Brain microvascular endothelial cell (primary cell): ENCODE measurements at regions not wholly inside any gene's neighbourhood (a gene's known extent, or its start where the extent isn't known, plus 50 kb on each side); places are given as distances from the start of the nearest gene placed in this dataset.

Experiments used
- DNase-seq: peaks from one replicate; pipeline ENCODE4 v3.0.0-alpha.2; 2020
- H3K27ac ChIP-seq: fragments of 250-450 bp; sonication (Bioruptor Pico); 2 replicates; pipeline ENCODE4 v1.5.1; 2020; ENCODE audit warnings: mild to moderate bottlenecking, moderate library complexity
- H3K27me3 ChIP-seq: fragments of 250-450 bp; sonication (Bioruptor Pico); replicated peaks from 2 replicates; pipeline ENCODE4 v1.5.1; 2020; ENCODE audit warnings: mild to moderate bottlenecking
- H3K36me3 ChIP-seq: fragments of 250-450 bp; sonication (Bioruptor Pico); replicated peaks from 2 replicates; pipeline ENCODE4 v1.5.1; 2020; ENCODE audit warnings: mild to moderate bottlenecking
- H3K4me3 ChIP-seq: 2 replicates; pipeline ENCODE4 v1.5.1; 2011; ENCODE audit warnings: low read depth, mild to moderate bottlenecking, control low read depth, low read length, moderate library complexity
- in situ Hi-C: cut with HindIII; loops from 2 replicates; pipeline ENCODE4 v1.10.0; 2017; ENCODE audit warnings: low sequenced_read_pairs, low pct_ligation_motif_present
- TF ChIP-seq, protein P1 (sequence below): IDR thresholded peaks from 2 replicates; pipeline ENCODE4 v1.5.1; 2011; ENCODE audit warnings: low read depth, mild to moderate bottlenecking, moderate library complexity, low read length, control low read depth, inconsistent platforms; ENCODE audit errors: missing control alignments

DNA sequence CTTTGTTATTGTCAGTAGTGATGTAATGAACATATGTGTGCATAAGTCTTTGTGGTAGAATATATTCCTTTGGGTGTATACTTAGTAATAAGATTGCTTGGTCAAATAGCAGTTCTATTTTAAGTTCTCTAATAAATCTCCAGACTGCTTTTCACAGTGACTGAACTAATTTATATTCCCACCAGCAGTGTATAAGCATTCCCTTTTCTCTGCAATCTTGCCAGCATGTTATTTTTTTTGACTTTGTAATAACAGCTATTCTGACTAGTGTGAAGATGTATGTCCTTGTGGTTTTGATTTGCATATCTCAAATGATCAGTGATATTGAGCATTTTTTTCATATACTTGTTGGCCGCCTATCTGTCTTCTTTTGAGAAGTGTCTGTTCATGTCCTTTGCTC lies 111.5 kb upstream of the CDH12 start:
- H3K4me3 ChIP-seq: no peak overlapping the region
- no peak for DNase-seq
- H3K36me3 ChIP-seq: no peaks in the 10 kb centered on the region
- TF ChIP-seq, protein P1, sequence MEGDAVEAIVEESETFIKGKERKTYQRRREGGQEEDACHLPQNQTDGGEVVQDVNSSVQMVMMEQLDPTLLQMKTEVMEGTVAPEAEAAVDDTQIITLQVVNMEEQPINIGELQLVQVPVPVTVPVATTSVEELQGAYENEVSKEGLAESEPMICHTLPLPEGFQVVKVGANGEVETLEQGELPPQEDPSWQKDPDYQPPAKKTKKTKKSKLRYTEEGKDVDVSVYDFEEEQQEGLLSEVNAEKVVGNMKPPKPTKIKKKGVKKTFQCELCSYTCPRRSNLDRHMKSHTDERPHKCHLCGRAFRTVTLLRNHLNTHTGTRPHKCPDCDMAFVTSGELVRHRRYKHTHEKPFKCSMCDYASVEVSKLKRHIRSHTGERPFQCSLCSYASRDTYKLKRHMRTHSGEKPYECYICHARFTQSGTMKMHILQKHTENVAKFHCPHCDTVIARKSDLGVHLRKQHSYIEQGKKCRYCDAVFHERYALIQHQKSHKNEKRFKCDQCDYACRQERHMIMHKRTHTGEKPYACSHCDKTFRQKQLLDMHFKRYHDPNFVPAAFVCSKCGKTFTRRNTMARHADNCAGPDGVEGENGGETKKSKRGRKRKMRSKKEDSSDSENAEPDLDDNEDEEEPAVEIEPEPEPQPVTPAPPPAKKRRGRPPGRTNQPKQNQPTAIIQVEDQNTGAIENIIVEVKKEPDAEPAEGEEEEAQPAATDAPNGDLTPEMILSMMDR: no peak
- in situ Hi-C loops: no loop called here
- no peak overlapping the region for H3K27ac ChIP-seq
- H3K27me3 ChIP-seq: no peaks in the 10 kb centered on the region

DNA sequence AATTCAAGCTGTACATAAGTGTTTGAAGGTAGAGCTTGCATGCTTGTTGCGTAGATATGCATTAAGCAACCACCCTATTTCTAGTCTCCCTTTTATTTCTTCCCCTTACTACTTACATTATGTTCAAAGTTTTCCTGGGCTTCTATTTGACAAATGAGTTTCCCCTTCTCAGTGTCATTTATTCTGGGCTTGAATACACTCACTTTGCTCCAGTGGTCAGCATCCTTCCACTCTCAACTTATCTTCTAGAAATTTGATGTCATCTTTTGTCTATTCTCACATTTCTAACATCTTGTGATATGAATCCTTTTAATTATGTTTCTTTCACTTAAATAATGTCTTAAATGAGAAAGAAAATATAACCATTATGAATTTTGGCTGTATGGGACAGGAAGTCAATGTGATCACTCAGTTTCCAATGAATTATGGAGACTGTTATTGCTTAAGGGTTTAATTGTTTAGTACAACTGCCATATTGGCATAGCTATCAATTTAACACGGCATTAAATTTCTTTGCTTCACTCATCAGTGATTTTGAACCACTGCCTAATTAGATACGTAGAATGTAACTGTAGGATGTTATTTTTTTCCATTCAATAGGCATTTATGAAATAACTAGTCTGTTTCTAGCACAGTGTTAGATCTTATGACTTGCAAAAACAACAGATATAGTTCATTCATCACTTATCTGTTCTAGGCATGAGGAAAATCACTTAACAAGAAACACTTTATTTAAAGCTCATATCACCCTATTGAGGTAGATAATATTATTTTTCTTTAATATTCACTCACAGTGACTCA lies 105.5 kb upstream of the CDH12 start:
- TF ChIP-seq, protein P1: no peak
- in situ Hi-C loops: no loop called here
- DNase-seq: no peak

DNA sequence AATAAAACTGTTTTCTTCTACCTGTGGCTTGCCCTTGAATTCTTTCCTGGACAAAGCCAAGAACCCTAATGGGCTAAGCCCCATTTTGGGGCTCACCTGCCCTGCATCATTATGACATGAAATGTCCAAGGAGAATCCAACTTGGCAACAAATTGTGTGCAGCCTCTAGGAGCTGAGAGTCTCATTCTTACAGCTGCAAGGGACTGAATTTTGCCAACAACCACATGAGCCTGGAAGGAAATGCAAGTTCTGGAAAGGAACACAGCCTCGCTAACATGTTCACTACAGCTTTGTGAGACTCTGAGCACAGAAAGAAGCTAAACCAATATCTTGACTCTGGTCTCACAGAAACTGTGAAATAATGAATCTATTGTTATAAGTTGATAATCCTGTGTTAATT lies 94.8 kb upstream of the CDH12 start:
- no peak for DNase-seq
- Histone ChIP-seq H3K36me3 (no peaks in the 10 kb centered on the region), H3K27me3 (no peaks in the 10 kb centered on the region), H3K27ac (no peak overlapping the region), H3K4me3 (no peak overlapping the region)
- TF ChIP-seq, protein P1: no peak
- in situ Hi-C loops: no loop called here

More for the DNA sequence above, 105.5 kb upstream of the CDH12 start:
- no peak overlapping the region for H3K27ac ChIP-seq
- H3K4me3 ChIP-seq: no peak overlapping the region
- H3K27me3 ChIP-seq: no peaks in the 10 kb centered on the region
- no peaks in the 10 kb centered on the region for H3K36me3 ChIP-seq

DNA sequence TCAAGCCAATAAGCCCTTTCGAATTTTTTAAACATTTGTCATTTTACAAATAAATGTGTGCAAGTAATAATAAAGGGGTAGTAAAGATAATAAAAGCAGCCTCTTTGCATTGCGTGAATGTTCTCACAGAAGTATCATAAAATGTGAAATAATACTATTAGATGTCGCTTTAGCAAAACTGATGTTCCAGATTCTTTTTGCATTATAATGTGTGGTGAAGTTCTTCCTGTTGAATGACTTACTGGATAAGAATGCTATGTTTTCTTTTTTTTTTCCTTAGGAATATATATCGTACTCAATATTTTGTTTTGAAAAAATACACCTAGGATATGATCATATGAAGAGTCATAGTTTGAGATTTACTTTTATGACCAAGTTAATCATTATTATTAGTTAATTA lies 85.2 kb upstream of the CDH12 start:
- TF ChIP-seq, protein P1: no peak
- H3K27me3 ChIP-seq: no peaks in the 10 kb centered on the region
- no peak for DNase-seq

DNA sequence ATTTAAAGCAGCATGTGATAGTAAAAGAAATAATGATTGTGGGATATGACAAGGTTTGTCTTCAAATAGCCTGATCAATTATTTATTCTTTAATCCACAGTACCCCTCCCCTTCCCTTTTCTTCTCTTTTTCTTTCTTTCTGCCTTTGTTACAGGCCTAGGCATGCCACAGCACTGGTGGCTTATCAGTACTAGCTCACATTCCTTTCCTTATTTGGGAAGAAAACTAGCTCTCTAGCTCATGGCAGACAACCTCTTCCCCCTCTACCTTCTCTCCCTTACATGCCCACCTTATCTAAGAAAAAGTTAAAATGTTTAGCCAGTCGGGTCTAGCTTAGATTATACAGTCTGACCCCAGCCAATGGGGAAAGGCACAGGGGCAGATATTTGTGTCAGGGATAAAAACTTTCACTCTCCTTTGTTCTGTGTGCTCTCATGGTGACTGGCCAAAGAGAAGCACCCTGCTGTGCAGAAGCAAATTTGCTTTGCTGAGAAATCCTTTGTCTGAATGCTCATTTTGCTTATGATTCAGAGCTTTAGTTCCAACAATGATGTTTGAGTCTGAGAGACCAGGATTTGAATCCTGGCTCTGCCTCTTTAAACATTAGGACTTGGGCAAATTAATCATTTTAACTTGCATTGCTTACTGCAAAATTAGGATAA lies 75.8 kb upstream of the CDH12 start:
- no peak for DNase-seq
- Histone ChIP-seq H3K4me3 (no peak overlapping the region), H3K27ac (no peak overlapping the region), H3K27me3 (no peaks in the 10 kb centered on the region), H3K36me3 (no peaks in the 10 kb centered on the region)
- TF ChIP-seq, protein P1: no peak
- in situ Hi-C loops: no loop called here

More for the DNA sequence above, 85.2 kb upstream of the CDH12 start:
- Histone ChIP-seq H3K36me3 (no peaks in the 10 kb centered on the region), H3K4me3 (no peak overlapping the region), H3K27ac (no peak overlapping the region)
- in situ Hi-C loops: no loop called here
